GM21717 (cell line): ENCODE measurements at regions not wholly inside any gene's neighbourhood (a gene's known extent, or its start where the extent isn't known, plus 50 kb on each side); places are given as distances from the start of the nearest gene placed in this dataset.
"Not testable (repeated sequence)": the region's sequence is repeated elsewhere in the genome, so short reads cannot be mapped to it uniquely, and the experiment has no call there.

Experiments used
- ATAC-seq: cut with Tn5 transposase; IDR thresholded peaks from one replicate; pipeline ENCODE4 v1.9.1; 2021; ENCODE audit warnings: mild to moderate bottlenecking, moderate library complexity; ENCODE audit not compliant: unreplicated experiment

- no peak for ATAC-seq
Measured at GRCh38 chr5:82447913-82448312, 169.8 kb upstream of the RPS23 start.

GRCh38 chr5:82446809-82447208 is 168.7 kb upstream of the RPS23 start:
- ATAC-seq, result no peak

- no peak for ATAC-seq
Measured at GRCh38 chr5:82445726-82446335, 167.7 kb upstream of the RPS23 start.

GRCh38 chr5:82439750-82440445 is 161.7 kb upstream of the RPS23 start:
- ATAC-seq, result no peak

- ATAC-seq, result not testable (repeated sequence)
Measured at GRCh38 chr5:82437565-82437964, 159.4 kb upstream of the RPS23 start.

- no peak for ATAC-seq
Measured at GRCh38 chr5:82436291-82436690, 158.1 kb upstream of the RPS23 start.

GRCh38 chr5:82434696-82435660 is 156.8 kb upstream of the RPS23 start:
- ATAC-seq, result not testable (repeated sequence)

GRCh38 chr5:82426464-82427154 is 148.5 kb upstream of the RPS23 start:
- ATAC-seq, result no peak

GRCh38 chr5:82425591-82425990 is 147.4 kb upstream of the RPS23 start:
- ATAC-seq, result no peak

- ATAC-seq, result no peak
Measured at GRCh38 chr5:82424211-82424610, 146.1 kb upstream of the RPS23 start.

- no peak for ATAC-seq
Measured at GRCh38 chr5:82422751-82423181, 144.6 kb upstream of the RPS23 start.

- ATAC-seq, result no peak
Measured at GRCh38 chr5:82422001-82422740, 144.0 kb upstream of the RPS23 start.

- ATAC-seq, result no peak
Measured at GRCh38 chr5:82421119-82421518, 143.0 kb upstream of the RPS23 start.

- ATAC-seq, result not testable (repeated sequence)
Measured at GRCh38 chr5:82420524-82420923, 142.4 kb upstream of the RPS23 start.

GRCh38 chr5:82419559-82420332 is 141.6 kb upstream of the RPS23 start:
- no peak for ATAC-seq

- ATAC-seq, result no peak
Measured at GRCh38 chr5:82418608-82418950, 140.4 kb upstream of the RPS23 start.

- no peak for ATAC-seq
Measured at GRCh38 chr5:82417776-82418607, 139.8 kb upstream of the RPS23 start.

GRCh38 chr5:82416512-82416911 is 138.4 kb upstream of the RPS23 start:
- no peak for ATAC-seq

GRCh38 chr5:82414041-82414388 is 135.9 kb upstream of the RPS23 start:
- ATAC-seq, result no peak
